ENCODE measurements at regions not wholly inside any gene's neighbourhood (a gene's known extent, or its start where the extent isn't known, plus 50 kb on each side); places are given as distances from the start of the nearest gene placed in this dataset.
A peak's percentile ranks its signal among the peaks of the same experiment; 100 is the strongest.

GRCh38 chr4:10334506-10335028, 122.7 kb downstream of the ZNF518B start:
- ChIA-PET POLR2A (no interaction called here), CTCF (interaction anchor here (0.5 to 1.2 kb wide), 4 partner anchors 10 to 158 kb away, joined by 3 to 4 read pairs (median 3); no protein-coding TSS in a partner anchor)
- BruUV-seq (replicated peaks) = no TSS peak
- intact Hi-C loops (cut with micrococcal nuclease) = no loop called here
- no peak for TF ChIP-seq CTCF (IDR thresholded peaks at IDR 0.05; ENCODE audit: unreplicated experiment)
- H3K4me3 Mint-ChIP-seq (ENCODE audit: unreplicated experiment) = no peak overlapping the region
- H3K27ac Mint-ChIP-seq (ENCODE audit: low read depth, unreplicated experiment) = no peak overlapping the region
- DNase-seq (ENCODE audit: unreplicated experiment) = no peak
- H3K9me3 Mint-ChIP-seq (ENCODE audit: unreplicated experiment) = peaks cover 7% of the 10 kb centered on the region
- H3K27me3 Mint-ChIP-seq (ENCODE audit: insufficient read depth, unreplicated experiment) = no peaks in the 10 kb centered on the region
- no peaks in the 10 kb centered on the region for H3K36me3 Mint-ChIP-seq (ENCODE audit: insufficient read depth, unreplicated experiment)
- peaks cover 11% of the 10 kb centered on the region for H3K4me1 Mint-ChIP-seq (ENCODE audit: insufficient read depth, unreplicated experiment)

DNA sequence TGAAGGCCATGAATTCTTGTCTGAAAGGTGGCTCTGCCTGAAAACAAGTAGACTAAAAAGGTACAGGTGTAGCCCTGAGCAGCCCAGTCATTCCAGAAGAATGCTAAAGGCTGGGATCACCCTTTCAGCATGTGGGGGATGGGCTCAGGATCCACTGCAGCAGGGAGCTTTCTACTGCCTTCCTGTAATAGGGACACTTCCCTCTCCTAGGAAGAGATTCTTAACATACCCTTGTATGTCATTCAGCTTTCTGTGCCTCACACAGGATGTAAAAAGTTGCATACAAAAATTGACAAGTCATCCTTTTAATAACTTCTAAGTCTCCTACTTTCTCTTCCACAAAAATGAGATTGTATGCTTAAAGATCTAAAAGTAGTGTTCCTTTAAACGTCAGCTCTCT, 123.3 kb downstream of the ZNF518B start:
- peaks cover 11% of the 10 kb centered on the region for H3K4me1 Mint-ChIP-seq (ENCODE audit: insufficient read depth, unreplicated experiment)
- H3K4me3 Mint-ChIP-seq (ENCODE audit: unreplicated experiment) = no peak overlapping the region
- BruUV-seq (replicated peaks) = no TSS peak
- ChIA-PET CTCF (interaction anchor here (0.7 to 1.5 kb wide), 4 partner anchors 9 to 71 kb away, joined by 3 to 4 read pairs (median 4); no protein-coding TSS in a partner anchor), POLR2A (interaction anchor here (1.0 kb wide), 1 partner anchor 9 kb away, joined by 3 read pairs; no protein-coding TSS in a partner anchor)
- peaks cover 7% of the 10 kb centered on the region for H3K9me3 Mint-ChIP-seq (ENCODE audit: unreplicated experiment)
- no peak for TF ChIP-seq CTCF (IDR thresholded peaks at IDR 0.05; ENCODE audit: unreplicated experiment)
- no peaks in the 10 kb centered on the region for H3K27me3 Mint-ChIP-seq (ENCODE audit: insufficient read depth, unreplicated experiment)
- intact Hi-C loops (cut with micrococcal nuclease) = no loop called here
- DNase-seq (ENCODE audit: unreplicated experiment) = peak; percentile 43
- H3K36me3 Mint-ChIP-seq (ENCODE audit: insufficient read depth, unreplicated experiment) = no peaks in the 10 kb centered on the region
- H3K27ac Mint-ChIP-seq (ENCODE audit: low read depth, unreplicated experiment) = no peak overlapping the region

DNA sequence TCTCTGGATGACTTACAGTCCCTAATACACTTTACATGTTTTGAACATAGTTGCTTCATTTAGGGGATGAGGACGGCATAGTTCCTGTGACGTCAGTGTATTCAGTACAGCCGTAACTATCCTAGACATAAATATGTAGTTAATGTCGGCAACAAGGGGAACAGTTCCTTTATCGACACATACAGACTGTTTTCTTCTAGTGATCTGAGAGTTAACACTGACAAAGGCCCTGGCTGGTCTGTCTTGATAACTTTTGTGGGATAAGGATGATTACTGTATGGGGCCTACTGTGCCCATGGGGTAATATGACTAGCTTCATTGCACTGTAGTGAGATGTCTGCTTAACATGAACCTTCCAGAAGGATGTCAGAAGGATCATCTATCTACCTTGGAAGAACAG, 131.2 kb downstream of the ZNF518B start:
- H3K4me3 Mint-ChIP-seq (ENCODE audit: unreplicated experiment) = no peak overlapping the region
- H3K27me3 Mint-ChIP-seq (ENCODE audit: insufficient read depth, unreplicated experiment) = no peaks in the 10 kb centered on the region
- no peaks in the 10 kb centered on the region for H3K4me1 Mint-ChIP-seq (ENCODE audit: insufficient read depth, unreplicated experiment)

DNA sequence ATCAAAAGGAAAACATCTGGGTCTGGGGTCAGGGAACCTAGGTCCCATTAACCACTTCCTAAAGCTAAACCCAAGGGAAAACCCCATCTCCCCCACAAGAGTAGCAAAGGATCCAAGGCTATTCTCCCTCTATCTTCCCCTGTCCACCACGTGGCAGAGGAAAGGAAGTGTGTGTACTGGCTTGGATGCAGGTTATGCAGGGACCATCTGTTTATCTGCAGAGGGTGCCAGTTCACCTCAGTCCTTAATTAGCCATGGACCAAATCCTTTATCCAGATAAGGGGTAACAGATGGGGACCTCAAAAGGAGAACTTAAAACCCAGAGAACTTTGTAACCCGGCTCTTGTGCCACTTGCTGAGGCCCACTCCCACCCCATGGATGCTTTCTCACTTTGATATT, 135.3 kb downstream of the ZNF518B start:
- no peak for DNase-seq (ENCODE audit: unreplicated experiment)
- Mint-ChIP-seq H3K4me3 (ENCODE audit: unreplicated experiment) (no peak overlapping the region), H3K4me1 (ENCODE audit: insufficient read depth, unreplicated experiment) (no peaks in the 10 kb centered on the region), H3K36me3 (ENCODE audit: insufficient read depth, unreplicated experiment) (no peaks in the 10 kb centered on the region), H3K27me3 (ENCODE audit: insufficient read depth, unreplicated experiment) (no peaks in the 10 kb centered on the region), H3K9me3 (ENCODE audit: unreplicated experiment) (peaks cover 6% of the 10 kb centered on the region), H3K27ac (ENCODE audit: low read depth, unreplicated experiment) (no peak overlapping the region)
- BruUV-seq (replicated peaks) = no TSS peak
- ChIA-PET POLR2A (no interaction called here), CTCF (interaction anchor here (1.1 kb wide), 1 partner anchor 15 kb away, joined by 4 read pairs; no protein-coding TSS in a partner anchor)
- intact Hi-C loops (cut with micrococcal nuclease) = no loop called here
- no peak for TF ChIP-seq CTCF (IDR thresholded peaks at IDR 0.05; ENCODE audit: unreplicated experiment)

More for the DNA sequence above, 131.2 kb downstream of the ZNF518B start:
- TF ChIP-seq CTCF (IDR thresholded peaks at IDR 0.05; ENCODE audit: unreplicated experiment) = no peak
- H3K36me3 Mint-ChIP-seq (ENCODE audit: insufficient read depth, unreplicated experiment) = no peaks in the 10 kb centered on the region
- no peak overlapping the region for H3K27ac Mint-ChIP-seq (ENCODE audit: low read depth, unreplicated experiment)
- ChIA-PET POLR2A (no interaction called here), CTCF (interaction anchor here (0.6 kb wide), 1 partner anchor 23 kb away, joined by 3 read pairs; no protein-coding TSS in a partner anchor)
- no TSS peak for BruUV-seq (replicated peaks)
- DNase-seq (ENCODE audit: unreplicated experiment) = no peak
- H3K9me3 Mint-ChIP-seq (ENCODE audit: unreplicated experiment) = peaks cover 6% of the 10 kb centered on the region
- intact Hi-C loops (cut with micrococcal nuclease) = no loop called here
